H9 (cell line): ENCODE measurements at regions not wholly inside any gene's neighbourhood (a gene's known extent, or its start where the extent isn't known, plus 50 kb on each side); places are given as distances from the start of the nearest gene placed in this dataset.

ENCODE experiments used
- DNase-seq: peaks from one replicate; pipeline ENCODE4 v3.0.0-alpha.2; 2017
- H2AFZ ChIP-seq: one replicate; pipeline ENCODE4 v1.6.1; 2013; ENCODE audit warnings: mild to moderate bottlenecking, low read length, control low read depth, moderate library complexity
- H2AK5ac ChIP-seq: 2 replicates; pipeline ENCODE4 v1.6.1; 2013; ENCODE audit warnings: low read length, control low read depth, mixed read lengths; ENCODE audit not compliant: insufficient read length
- H2BK120ac ChIP-seq: one replicate; pipeline ENCODE4 v1.6.1; 2013; ENCODE audit warnings: low read depth, mild to moderate bottlenecking, low read length, control low read depth, inconsistent platforms; ENCODE audit not compliant: poor library complexity, severe bottlenecking
- H2BK12ac ChIP-seq: 2 replicates; pipeline ENCODE4 v1.6.1; 2013; ENCODE audit warnings: low read length, control low read depth, mixed read lengths, low read depth; ENCODE audit not compliant: insufficient read length
- H2BK15ac ChIP-seq: 2 replicates; pipeline ENCODE4 v1.6.1; 2013; ENCODE audit warnings: low read depth, low read length, control low read depth
- H2BK20ac ChIP-seq: one replicate; pipeline ENCODE4 v1.6.1; 2013; ENCODE audit warnings: low read depth, mild to moderate bottlenecking, low read length, control low read depth, inconsistent platforms; ENCODE audit not compliant: poor library complexity, severe bottlenecking
- H2BK5ac ChIP-seq: 2 replicates; pipeline ENCODE4 v1.6.1; 2013; ENCODE audit warnings: low read length, control low read depth, mixed read lengths; ENCODE audit not compliant: insufficient read length
- H3K14ac ChIP-seq: 2 replicates; pipeline ENCODE4 v1.6.1; 2013; ENCODE audit warnings: low read length, control low read depth; ENCODE audit not compliant: insufficient read depth
- H3K18ac ChIP-seq: 2 replicates; pipeline ENCODE4 v1.6.1; 2013; ENCODE audit warnings: low read depth, mild to moderate bottlenecking, mixed read lengths, low read length, control low read depth; ENCODE audit not compliant: insufficient read length
- H3K23ac ChIP-seq: 2 replicates; pipeline ENCODE4 v1.6.1; 2013; ENCODE audit warnings: low read length, control low read depth, mixed read lengths, low read depth; ENCODE audit not compliant: insufficient read length
- H3K23me2 ChIP-seq: 2 replicates; pipeline ENCODE4 v1.6.1; 2013; ENCODE audit warnings: low read depth, mild to moderate bottlenecking, mixed read lengths, low read length, control low read depth; ENCODE audit not compliant: insufficient read length, poor library complexity, severe bottlenecking
- H3K27ac ChIP-seq: 2 replicates; pipeline ENCODE4 v1.5.1; 2013; ENCODE audit warnings: low read length, control low read depth, mixed read lengths, low read depth; ENCODE audit not compliant: insufficient read length
- H3K27me3 ChIP-seq: 2 replicates; pipeline ENCODE4 v1.6.1; 2013; ENCODE audit warnings: low read length, control low read depth, inconsistent platforms; ENCODE audit not compliant: insufficient read depth
- H3K4ac ChIP-seq: 2 replicates; pipeline ENCODE4 v1.6.1; 2013; ENCODE audit warnings: low read depth, mild to moderate bottlenecking, control low read depth, inconsistent platforms, low read length, moderate library complexity
- H3K4me1 ChIP-seq: 2 replicates; pipeline ENCODE4 v1.6.1; 2013; ENCODE audit warnings: low read length, control low read depth, inconsistent platforms; ENCODE audit not compliant: insufficient read depth
- H3K4me2 ChIP-seq: 2 replicates; pipeline ENCODE4 v1.6.1; 2013; ENCODE audit warnings: low read length, control low read depth, mixed read lengths; ENCODE audit not compliant: insufficient read length, insufficient read depth
- H3K56ac ChIP-seq: 2 replicates; pipeline ENCODE4 v1.6.1; 2013; ENCODE audit warnings: low read depth, mild to moderate bottlenecking, mixed read lengths, low read length, control low read depth; ENCODE audit not compliant: insufficient read length
- H3K79me1 ChIP-seq: 2 replicates; pipeline ENCODE4 v1.6.1; 2013; ENCODE audit warnings: low read depth, mild to moderate bottlenecking, moderate library complexity, low read length, control low read depth, inconsistent platforms; ENCODE audit not compliant: insufficient read depth, poor library complexity, severe bottlenecking
- H3K79me2 ChIP-seq: 2 replicates; pipeline ENCODE4 v1.6.1; 2013; ENCODE audit warnings: low read length, control low read depth, inconsistent platforms; ENCODE audit not compliant: insufficient read depth
- H3K9ac ChIP-seq: 2 replicates; pipeline ENCODE4 v1.6.1; 2013; ENCODE audit warnings: low read length, control low read depth, mixed read lengths; ENCODE audit not compliant: insufficient read length; ENCODE audit errors: extremely low read depth
- H3K9me3 ChIP-seq: one replicate; pipeline ENCODE4 v1.6.1; 2013; ENCODE audit warnings: low read depth, low read length, inconsistent platforms; ENCODE audit not compliant: control insufficient read depth
- H3T11ph ChIP-seq: one replicate; pipeline ENCODE4 v1.6.1; 2013; ENCODE audit warnings: mild to moderate bottlenecking, low read length, control low read depth, inconsistent platforms
- H4K20me1 ChIP-seq: one replicate; pipeline ENCODE4 v1.6.1; 2013; ENCODE audit not compliant: control insufficient read depth, insufficient read length, insufficient read depth
- H4K5ac ChIP-seq: 2 replicates; pipeline ENCODE4 v1.6.1; 2013; ENCODE audit warnings: low read depth, mild to moderate bottlenecking, mixed read lengths, low read length, control low read depth; ENCODE audit not compliant: insufficient read length
- H4K8ac ChIP-seq: replicated peaks from 2 replicates; pipeline ENCODE4 v1.6.1; 2013; ENCODE audit warnings: low read length, control low read depth, mixed read lengths, low read depth; ENCODE audit not compliant: insufficient read length
- H4K91ac ChIP-seq: 2 replicates; pipeline ENCODE4 v1.6.1; 2013; ENCODE audit warnings: low read depth, mild to moderate bottlenecking, moderate library complexity, mixed read lengths, low read length, control low read depth; ENCODE audit not compliant: insufficient read length
- H3K27ac Mint-ChIP-seq, 3 experiments: 2 replicates in 2 of 3; 3 replicates in 1 of 3; pipeline ENCODE4 v1.8.0; 2020 to 2021; ENCODE audit warnings: mixed read lengths in 3 of 3, mild to moderate bottlenecking in 1 of 3, moderate library complexity in 1 of 3
- H3K27me3 Mint-ChIP-seq: 2 replicates; pipeline ENCODE4 v1.8.0; 2021; ENCODE audit warnings: low read depth, mild to moderate bottlenecking, moderate library complexity, mixed read lengths
- H3K36me3 Mint-ChIP-seq, 3 experiments: 2 replicates in 2 of 3; 3 replicates in 1 of 3; pipeline ENCODE4 v1.8.0; 2020 to 2021; ENCODE audit warnings: low read depth in 3 of 3, mixed read lengths in 3 of 3; ENCODE audit not compliant: insufficient read depth in 1 of 3
- H3K4me1 Mint-ChIP-seq, 2 experiments: 2 replicates each; pipeline ENCODE4 v1.8.0; 2020; ENCODE audit warnings: mixed read lengths in 2 of 2
- H3K4me3 Mint-ChIP-seq, 2 experiments: 2 replicates in 1 of 2; 3 replicates in 1 of 2; pipeline ENCODE4 v1.8.0; 2020 to 2021; ENCODE audit warnings: mild to moderate bottlenecking in 2 of 2, mixed read lengths in 2 of 2, moderate library complexity in 1 of 2
- H3K9me3 Mint-ChIP-seq, 2 experiments: 2 replicates in 1 of 2; 3 replicates in 1 of 2; pipeline ENCODE4 v1.8.0; 2020; ENCODE audit warnings: mild to moderate bottlenecking in 2 of 2, mixed read lengths in 2 of 2, moderate library complexity in 1 of 2
- WGBS: extraction: QIAGEN DNeasy Blood & Tissue Kit; methylation state at CpG from one replicate; pipeline ENCODE4 v1.1.7; 2013; ENCODE audit warnings: missing lambda C conversion rate, low lambda C conversion rate, mixed read lengths; ENCODE audit not compliant: insufficient read length; ENCODE audit errors: extremely low coverage; 5-methylcytosine and 5-hydroxymethylcytosine counted together
- TF ChIP-seq, protein P1 (sequence below): fragments of 200-600 bp; sonication (generic); conservative IDR thresholded peaks from 3 replicates; pipeline ENCODE4 v1.8.0; 2021; ENCODE audit warnings: antibody characterized with exemption, mild to moderate bottlenecking

DNA sequence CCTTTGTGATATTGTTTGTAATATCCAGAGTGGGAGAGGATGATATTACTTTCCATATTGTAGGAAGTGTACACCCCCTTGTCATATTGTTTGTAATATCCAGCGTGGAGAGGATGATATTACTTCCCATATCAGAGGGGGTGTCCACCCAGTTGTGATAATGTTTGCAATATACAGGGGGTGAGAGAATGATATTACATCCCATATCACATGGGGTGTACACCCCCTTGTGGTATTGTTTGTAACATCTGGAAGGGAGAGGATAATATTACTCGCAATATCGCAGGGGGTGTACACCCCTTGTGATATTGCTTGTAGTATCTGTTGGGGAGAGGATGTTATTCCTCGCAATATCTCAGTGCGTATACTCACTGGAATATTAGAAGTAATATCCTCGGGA is 61.5 kb downstream of the PRSS23 start:
- Histone ChIP-seq H2BK20ac (no peak overlapping the region), H4K20me1 (no peaks in the 10 kb centered on the region), H3K9ac (no peak overlapping the region), H3K14ac (no peak overlapping the region), H3K4me2 (no peak overlapping the region), H2BK12ac (no peak overlapping the region), H3K79me1 (no peaks in the 10 kb centered on the region), H3K18ac (no peak overlapping the region), H2AK5ac (no peak overlapping the region), H2AFZ (no peak overlapping the region), H3K4ac (no peak overlapping the region), H3K23me2 (no peaks in the 10 kb centered on the region), H3K27ac (no peak overlapping the region), H2BK5ac (no peak overlapping the region), H3K23ac (no peak overlapping the region), H3K9me3 (no peaks in the 10 kb centered on the region), H3K56ac (no peak overlapping the region), H3K27me3 (no peaks in the 10 kb centered on the region), H3T11ph (no peak overlapping the region), H4K8ac (no peak overlapping the region), H2BK15ac (no peak overlapping the region), H2BK120ac (no peak overlapping the region), H3K79me2 (no peaks in the 10 kb centered on the region), H4K5ac (no peak overlapping the region), H3K4me1 (no peaks in the 10 kb centered on the region), H4K91ac (no peak overlapping the region)
- Mint-ChIP-seq H3K9me3 (no peaks in the 10 kb centered on the region), H3K36me3 (no peaks in the 10 kb centered on the region), H3K27me3 (peaks cover 11% of the 10 kb centered on the region), H3K4me3 (no peak overlapping the region), H3K27ac (no peak overlapping the region), H3K4me1 (no peaks in the 10 kb centered on the region)
- no CpG with 5 or more reads among the region's 6 CpGs for WGBS
- DNase-seq: no peak
- TF ChIP-seq, protein P1, sequence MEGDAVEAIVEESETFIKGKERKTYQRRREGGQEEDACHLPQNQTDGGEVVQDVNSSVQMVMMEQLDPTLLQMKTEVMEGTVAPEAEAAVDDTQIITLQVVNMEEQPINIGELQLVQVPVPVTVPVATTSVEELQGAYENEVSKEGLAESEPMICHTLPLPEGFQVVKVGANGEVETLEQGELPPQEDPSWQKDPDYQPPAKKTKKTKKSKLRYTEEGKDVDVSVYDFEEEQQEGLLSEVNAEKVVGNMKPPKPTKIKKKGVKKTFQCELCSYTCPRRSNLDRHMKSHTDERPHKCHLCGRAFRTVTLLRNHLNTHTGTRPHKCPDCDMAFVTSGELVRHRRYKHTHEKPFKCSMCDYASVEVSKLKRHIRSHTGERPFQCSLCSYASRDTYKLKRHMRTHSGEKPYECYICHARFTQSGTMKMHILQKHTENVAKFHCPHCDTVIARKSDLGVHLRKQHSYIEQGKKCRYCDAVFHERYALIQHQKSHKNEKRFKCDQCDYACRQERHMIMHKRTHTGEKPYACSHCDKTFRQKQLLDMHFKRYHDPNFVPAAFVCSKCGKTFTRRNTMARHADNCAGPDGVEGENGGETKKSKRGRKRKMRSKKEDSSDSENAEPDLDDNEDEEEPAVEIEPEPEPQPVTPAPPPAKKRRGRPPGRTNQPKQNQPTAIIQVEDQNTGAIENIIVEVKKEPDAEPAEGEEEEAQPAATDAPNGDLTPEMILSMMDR: no peak
